ENCODE measurements at regions not wholly inside any gene's neighbourhood (a gene's known extent, or its start where the extent isn't known, plus 50 kb on each side); places are given as distances from the start of the nearest gene placed in this dataset.

GRCh38 chr2:53476834-53477233 lies 290.8 kb upstream of the CHAC2 start:
- no peaks in the 10 kb centered on the region for H3K9me3 ChIP-seq
- no peaks in the 10 kb centered on the region for H3K36me3 ChIP-seq
- H3K27ac ChIP-seq: no peak overlapping the region
- 93 to 94% methylated on average over 6 of the region's 6 CpGs for WGBS, 2 donors
- H3K27me3 ChIP-seq: no peaks in the 10 kb centered on the region
- TF ChIP-seq, protein P1, sequence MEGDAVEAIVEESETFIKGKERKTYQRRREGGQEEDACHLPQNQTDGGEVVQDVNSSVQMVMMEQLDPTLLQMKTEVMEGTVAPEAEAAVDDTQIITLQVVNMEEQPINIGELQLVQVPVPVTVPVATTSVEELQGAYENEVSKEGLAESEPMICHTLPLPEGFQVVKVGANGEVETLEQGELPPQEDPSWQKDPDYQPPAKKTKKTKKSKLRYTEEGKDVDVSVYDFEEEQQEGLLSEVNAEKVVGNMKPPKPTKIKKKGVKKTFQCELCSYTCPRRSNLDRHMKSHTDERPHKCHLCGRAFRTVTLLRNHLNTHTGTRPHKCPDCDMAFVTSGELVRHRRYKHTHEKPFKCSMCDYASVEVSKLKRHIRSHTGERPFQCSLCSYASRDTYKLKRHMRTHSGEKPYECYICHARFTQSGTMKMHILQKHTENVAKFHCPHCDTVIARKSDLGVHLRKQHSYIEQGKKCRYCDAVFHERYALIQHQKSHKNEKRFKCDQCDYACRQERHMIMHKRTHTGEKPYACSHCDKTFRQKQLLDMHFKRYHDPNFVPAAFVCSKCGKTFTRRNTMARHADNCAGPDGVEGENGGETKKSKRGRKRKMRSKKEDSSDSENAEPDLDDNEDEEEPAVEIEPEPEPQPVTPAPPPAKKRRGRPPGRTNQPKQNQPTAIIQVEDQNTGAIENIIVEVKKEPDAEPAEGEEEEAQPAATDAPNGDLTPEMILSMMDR (IDR thresholded peaks at IDR 0.05): no peak
- TF ChIP-seq POLR2A (IDR thresholded peaks at IDR 0.05) (no peak), POLR2AphosphoS5 (IDR thresholded peaks at IDR 0.05) (no peak)
- no peak for DNase-seq
- H3K4me1 ChIP-seq: no peaks in the 10 kb centered on the region
- H3K4me3 ChIP-seq: no peak overlapping the region
- intact Hi-C loops (cut with DNase I): no loop called here

- Histone ChIP-seq H3K4me3 (no peak overlapping the region), H3K4me1 (no peaks in the 10 kb centered on the region), H3K9me3 (no peaks in the 10 kb centered on the region), H3K27me3 (no peaks in the 10 kb centered on the region), H3K27ac (no peak overlapping the region), H3K36me3 (no peaks in the 10 kb centered on the region)
- intact Hi-C loops (cut with DNase I): no loop called here
- 88 to 93% methylated on average over 2 of the region's 2 CpGs for WGBS, 2 donors
- TF ChIP-seq POLR2A (IDR thresholded peaks at IDR 0.05) (no peak), POLR2AphosphoS5 (IDR thresholded peaks at IDR 0.05) (no peak), EP300 (IDR thresholded peaks at IDR 0.05) (no peak)
- TF ChIP-seq, protein P1 (IDR thresholded peaks at IDR 0.05): no peak
- no peak for DNase-seq
These were observed 291.8 kb upstream of the CHAC2 start for GRCh38 chr2:53475766-53476165.

GRCh38 chr2:53475321-53475720 lies 292.3 kb upstream of the CHAC2 start:
- Histone ChIP-seq H3K4me1 (no peaks in the 10 kb centered on the region), H3K4me3 (no peak overlapping the region), H3K27me3 (no peaks in the 10 kb centered on the region), H3K27ac (no peak overlapping the region), H3K9me3 (no peaks in the 10 kb centered on the region), H3K36me3 (no peaks in the 10 kb centered on the region)
- 92 to 98% methylated on average over 2 of the region's 2 CpGs for WGBS, 2 donors
- TF ChIP-seq POLR2AphosphoS5 (IDR thresholded peaks at IDR 0.05) (no peak), POLR2A (IDR thresholded peaks at IDR 0.05) (no peak), EP300 (IDR thresholded peaks at IDR 0.05) (no peak)
- TF ChIP-seq, protein P1 (IDR thresholded peaks at IDR 0.05): no peak
- DNase-seq: no peak
- intact Hi-C loops (cut with DNase I): no loop called here

GRCh38 chr2:53474914-53475313 lies 292.7 kb upstream of the CHAC2 start:
- Histone ChIP-seq H3K4me1 (no peaks in the 10 kb centered on the region), H3K27ac (no peak overlapping the region), H3K36me3 (no peaks in the 10 kb centered on the region), H3K27me3 (no peaks in the 10 kb centered on the region), H3K9me3 (peaks cover 0 to 1% (median 0%) of the 10 kb centered on the region in 4 donors), H3K4me3 (no peak overlapping the region)
- intact Hi-C loops (cut with DNase I): no loop called here
- no peak for DNase-seq
- WGBS, 2 donors: 85 to 87% methylated on average over 2 of the region's 2 CpGs
- TF ChIP-seq, protein P1 (IDR thresholded peaks at IDR 0.05): no peak
- TF ChIP-seq EP300 (IDR thresholded peaks at IDR 0.05) (no peak), POLR2AphosphoS5 (IDR thresholded peaks at IDR 0.05) (no peak), POLR2A (IDR thresholded peaks at IDR 0.05) (no peak)

- no peaks in the 10 kb centered on the region for H3K27me3 ChIP-seq
- TF ChIP-seq POLR2A (IDR thresholded peaks at IDR 0.05) (no peak), POLR2AphosphoS5 (IDR thresholded peaks at IDR 0.05) (no peak), EP300 (IDR thresholded peaks at IDR 0.05) (no peak)
- TF ChIP-seq, protein P1 (IDR thresholded peaks at IDR 0.05): no peak
- intact Hi-C loops (cut with DNase I): no loop called here
- 67 to 82% methylated on average over 3 of the region's 3 CpGs for WGBS, 2 donors
- no peaks in the 10 kb centered on the region for H3K36me3 ChIP-seq
- H3K27ac ChIP-seq: no peak overlapping the region
- H3K9me3 ChIP-seq: peaks cover 0 to 5% (median 0%) of the 10 kb centered on the region in 4 donors
- H3K4me3 ChIP-seq: no peak overlapping the region
- no peaks in the 10 kb centered on the region for H3K4me1 ChIP-seq
- DNase-seq: no peak
These were observed 293.8 kb upstream of the CHAC2 start for GRCh38 chr2:53473775-53474311.

All from sigmoid colon (tissue), 6 donors.